Keratinocyte (primary cell): ENCODE measurements at regions not wholly inside any gene's neighbourhood (a gene's known extent, or its start where the extent isn't known, plus 50 kb on each side); places are given as distances from the start of the nearest gene placed in this dataset.

Experiments used
- DNase-seq: peaks from one replicate; pipeline ENCODE4 v3.0.0-alpha.2; 2011; ENCODE audit warnings: low read depth, missing footprints, low spot score
- FAIRE-seq: peaks from 2 replicates; lab custom pipeline; 2011; peaks lifted over from hg19 to GRCh38; lab: Jason Lieb, UNC
- H2AFZ ChIP-seq: 2 replicates; pipeline ENCODE4 v1.6.0; 2012; ENCODE audit warnings: low read length, control low read depth, inconsistent platforms; ENCODE audit not compliant: control insufficient read depth
- H3K27ac ChIP-seq: 2 replicates; pipeline ENCODE4 v1.5.1; 2011; ENCODE audit warnings: low read length; ENCODE audit not compliant: control insufficient read depth, insufficient read depth
- H3K27me3 ChIP-seq: 3 replicates; pipeline ENCODE4 v1.6.0; 2011; ENCODE audit warnings: low read length; ENCODE audit not compliant: control insufficient read depth, insufficient read depth; ENCODE audit errors: extremely low read depth
- H3K36me3 ChIP-seq, 2 experiments: 2 replicates in 1 of 2; 3 replicates in 1 of 2; pipeline ENCODE4 v1.5.1; 2011; ENCODE audit warnings: low read length in 2 of 2, mild to moderate bottlenecking in 1 of 2; ENCODE audit not compliant: control insufficient read depth in 2 of 2, insufficient read depth in 2 of 2; ENCODE audit errors: extremely low read depth in 1 of 2
- H3K4me1 ChIP-seq: 3 replicates; pipeline ENCODE4 v1.5.1; 2011; ENCODE audit warnings: low read length; ENCODE audit not compliant: control insufficient read depth, insufficient read depth; ENCODE audit errors: extremely low read depth
- H3K4me2 ChIP-seq: 3 replicates; pipeline ENCODE4 v1.6.0; 2011; ENCODE audit warnings: low read depth, low read length; ENCODE audit not compliant: control insufficient read depth, insufficient read depth; ENCODE audit errors: extremely low read depth
- H3K4me3 ChIP-seq, 3 experiments: fragments of 200-600 bp in 1 of 3; sonication (generic) in 1 of 3; 2 replicates in 2 of 3; 3 replicates in 1 of 3; pipeline ENCODE4 v1.5.1; 2011 to 2016; ENCODE audit warnings: low read length in 3 of 3, mild to moderate bottlenecking in 3 of 3, control low read depth in 2 of 3, inconsistent platforms in 1 of 3, low read depth in 1 of 3, mixed read lengths in 1 of 3, mixed run types in 1 of 3, moderate library complexity in 1 of 3; ENCODE audit not compliant: control insufficient read depth in 2 of 3, insufficient read depth in 2 of 3; ENCODE audit errors: extremely low read depth in 1 of 3
- H3K79me2 ChIP-seq: 2 replicates; pipeline ENCODE4 v1.6.0; 2012; ENCODE audit warnings: low read length; ENCODE audit not compliant: control insufficient read depth, insufficient read depth
- H3K9ac ChIP-seq: 3 replicates; pipeline ENCODE4 v1.6.0; 2011; ENCODE audit warnings: low read length; ENCODE audit not compliant: control insufficient read depth, insufficient read depth; ENCODE audit errors: extremely low read depth
- H3K9me1 ChIP-seq: 3 replicates; pipeline ENCODE4 v1.6.0; 2011; ENCODE audit warnings: low read length; ENCODE audit not compliant: control insufficient read depth, insufficient read depth; ENCODE audit errors: extremely low read depth
- H3K9me3 ChIP-seq: 2 replicates; pipeline ENCODE4 v1.5.1; 2012; ENCODE audit warnings: low read depth, low read length; ENCODE audit not compliant: control insufficient read depth
- H4K20me1 ChIP-seq: 3 replicates; pipeline ENCODE4 v1.6.0; 2011; ENCODE audit warnings: low read length; ENCODE audit not compliant: control insufficient read depth, insufficient read depth; ENCODE audit errors: extremely low read depth
- CTCF ChIP-seq, 3 experiments: IDR thresholded peaks in 1 of 3; conservative IDR thresholded peaks in 1 of 3; optimal IDR thresholded peaks in 1 of 3; 2 replicates in 2 of 3; 3 replicates in 1 of 3; pipeline versions ENCODE3 to v1.5.1; 2011; ENCODE audit warnings: low read length in 3 of 3, mild to moderate bottlenecking in 3 of 3, moderate library complexity in 2 of 3, control low read depth in 1 of 3, inconsistent platforms in 1 of 3; ENCODE audit not compliant: insufficient read depth in 2 of 3; ENCODE audit errors: extremely low read depth in 1 of 3
- EZH2 ChIP-seq: IDR thresholded peaks from one replicate; pipeline ENCODE4 v1.6.1; 2012; ENCODE audit warnings: inconsistent platforms, mild to moderate bottlenecking, low read length, moderate library complexity
- dilution Hi-C: fragments of 300-500 bp; cut with MboI; formaldehyde crosslinking; loops from one replicate; pipeline ENCODE4 v1.7.0; 2020; ENCODE audit warnings: low sequenced_read_pairs; ENCODE audit not compliant: extremely low pct_ligation_motif_present

- Histone ChIP-seq H4K20me1 (no peaks in the 10 kb centered on the region), H3K9me1 (no peaks in the 10 kb centered on the region), H2AFZ (no peak overlapping the region), H3K9me3 (peaks cover 8% of the 10 kb centered on the region), H3K36me3 (no peaks in the 10 kb centered on the region), H3K4me2 (no peak overlapping the region), H3K4me3 (no peak overlapping the region), H3K27ac (no peak overlapping the region), H3K79me2 (no peaks in the 10 kb centered on the region), H3K4me1 (no peaks in the 10 kb centered on the region), H3K9ac (no peak overlapping the region), H3K27me3 (no peaks in the 10 kb centered on the region)
- FAIRE-seq (no peak), DNase-seq (no peak)
- dilution Hi-C loops: no loop called here
- TF ChIP-seq CTCF (optimal IDR thresholded peaks at IDR 0.05 in 1 of 3, IDR thresholded peaks at IDR 0.05 in 1 of 3, conservative IDR thresholded peaks at IDR 0.05 in 1 of 3; ENCODE audit: extremely low read depth in 1 of 3, insufficient read depth in 2 of 3, low read length in 3 of 3): no peak
- no peak for TF ChIP-seq EZH2
Observed at GRCh38 chr1:5142389-5142788, 488.0 kb downstream of the AJAP1 start.

GRCh38 chr1:5141750-5142149 is 487.3 kb downstream of the AJAP1 start:
- TF ChIP-seq EZH2 (no peak), CTCF (optimal IDR thresholded peaks at IDR 0.05 in 1 of 3, IDR thresholded peaks at IDR 0.05 in 1 of 3, conservative IDR thresholded peaks at IDR 0.05 in 1 of 3; ENCODE audit: extremely low read depth in 1 of 3, insufficient read depth in 2 of 3, low read length in 3 of 3) (no peak)
- FAIRE-seq (no peak), DNase-seq (no peak)
- H3K4me1 ChIP-seq: no peaks in the 10 kb centered on the region
- H3K4me3 ChIP-seq: no peak overlapping the region
- H3K27ac ChIP-seq: no peak overlapping the region
- H3K36me3 ChIP-seq: no peaks in the 10 kb centered on the region
- no peak overlapping the region for H3K9ac ChIP-seq
- no peaks in the 10 kb centered on the region for H3K79me2 ChIP-seq
- no peaks in the 10 kb centered on the region for H3K27me3 ChIP-seq
- H3K9me1 ChIP-seq: no peaks in the 10 kb centered on the region
- no peak overlapping the region for H2AFZ ChIP-seq
- dilution Hi-C loops: no loop called here
- H4K20me1 ChIP-seq: no peaks in the 10 kb centered on the region
- no peak overlapping the region for H3K4me2 ChIP-seq
- peaks cover 8% of the 10 kb centered on the region for H3K9me3 ChIP-seq
